ENCODE measurements at regions not wholly inside any gene's neighbourhood (a gene's known extent, or its start where the extent isn't known, plus 50 kb on each side); places are given as distances from the start of the nearest gene placed in this dataset.

DNA sequence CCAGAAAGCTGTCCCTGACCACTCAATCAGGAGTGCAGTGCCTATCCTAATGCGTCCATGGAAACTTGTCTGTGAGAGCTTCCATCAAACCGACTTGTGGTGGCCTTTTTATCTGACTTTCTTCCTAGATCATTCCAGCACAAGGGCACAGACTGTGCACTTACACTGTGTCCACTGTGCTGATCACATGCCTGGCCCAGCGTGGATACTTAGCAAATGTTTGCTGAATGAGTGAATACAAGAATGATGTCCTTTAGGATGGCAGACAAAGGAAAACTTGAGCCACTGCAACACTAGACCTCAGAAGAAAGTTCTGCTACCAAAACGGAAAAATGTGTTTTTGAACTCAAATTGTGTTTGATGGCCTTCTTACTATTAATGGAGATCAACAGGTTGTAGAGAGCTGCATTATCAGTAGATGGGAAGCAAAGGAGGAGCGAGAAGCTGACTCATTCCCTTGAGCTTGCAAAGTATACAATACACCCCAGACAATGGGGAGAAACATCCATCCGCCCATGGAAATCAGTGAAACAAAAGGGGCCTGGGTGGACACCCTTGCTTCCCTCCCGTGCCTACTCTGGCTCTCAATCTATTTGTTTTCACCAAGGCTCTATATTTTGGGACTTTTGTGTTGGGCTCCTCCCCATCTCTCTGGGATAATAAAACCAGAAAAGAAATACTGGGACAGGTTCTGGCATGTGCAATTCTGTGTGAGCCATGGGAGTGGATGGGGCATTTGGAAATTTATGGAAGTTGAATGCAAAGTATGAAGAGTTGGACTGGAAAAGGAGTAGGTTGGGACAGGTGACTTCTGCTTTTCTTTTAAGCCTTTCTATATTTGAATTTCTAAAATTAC, 76.2 kb upstream of the ZFAND5 start:
- TF ChIP-seq ZNF565 (CRISPR knock-in tag; conservative IDR thresholded peaks at IDR 0.05; ENCODE audit: low read depth), result no peak
- TF ChIP-seq, protein P1, sequence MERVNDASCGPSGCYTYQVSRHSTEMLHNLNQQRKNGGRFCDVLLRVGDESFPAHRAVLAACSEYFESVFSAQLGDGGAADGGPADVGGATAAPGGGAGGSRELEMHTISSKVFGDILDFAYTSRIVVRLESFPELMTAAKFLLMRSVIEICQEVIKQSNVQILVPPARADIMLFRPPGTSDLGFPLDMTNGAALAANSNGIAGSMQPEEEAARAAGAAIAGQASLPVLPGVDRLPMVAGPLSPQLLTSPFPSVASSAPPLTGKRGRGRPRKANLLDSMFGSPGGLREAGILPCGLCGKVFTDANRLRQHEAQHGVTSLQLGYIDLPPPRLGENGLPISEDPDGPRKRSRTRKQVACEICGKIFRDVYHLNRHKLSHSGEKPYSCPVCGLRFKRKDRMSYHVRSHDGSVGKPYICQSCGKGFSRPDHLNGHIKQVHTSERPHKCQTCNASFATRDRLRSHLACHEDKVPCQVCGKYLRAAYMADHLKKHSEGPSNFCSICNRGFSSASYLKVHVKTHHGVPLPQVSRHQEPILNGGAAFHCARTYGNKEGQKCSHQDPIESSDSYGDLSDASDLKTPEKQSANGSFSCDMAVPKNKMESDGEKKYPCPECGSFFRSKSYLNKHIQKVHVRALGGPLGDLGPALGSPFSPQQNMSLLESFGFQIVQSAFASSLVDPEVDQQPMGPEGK (CRISPR knock-in tag; IDR thresholded peaks at IDR 0.05; ENCODE audit: borderline replicate concordance), result no peak
- TF ChIP-seq, protein P2, sequence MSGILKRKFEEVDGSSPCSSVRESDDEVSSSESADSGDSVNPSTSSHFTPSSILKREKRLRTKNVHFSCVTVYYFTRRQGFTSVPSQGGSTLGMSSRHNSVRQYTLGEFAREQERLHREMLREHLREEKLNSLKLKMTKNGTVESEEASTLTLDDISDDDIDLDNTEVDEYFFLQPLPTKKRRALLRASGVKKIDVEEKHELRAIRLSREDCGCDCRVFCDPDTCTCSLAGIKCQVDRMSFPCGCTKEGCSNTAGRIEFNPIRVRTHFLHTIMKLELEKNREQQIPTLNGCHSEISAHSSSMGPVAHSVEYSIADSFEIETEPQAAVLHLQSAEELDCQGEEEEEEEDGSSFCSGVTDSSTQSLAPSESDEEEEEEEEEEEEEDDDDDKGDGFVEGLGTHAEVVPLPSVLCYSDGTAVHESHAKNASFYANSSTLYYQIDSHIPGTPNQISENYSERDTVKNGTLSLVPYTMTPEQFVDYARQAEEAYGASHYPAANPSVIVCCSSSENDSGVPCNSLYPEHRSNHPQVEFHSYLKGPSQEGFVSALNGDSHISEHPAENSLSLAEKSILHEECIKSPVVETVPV (CRISPR knock-in tag; IDR thresholded peaks at IDR 0.05), result no peak
- no peak for TF ChIP-seq ZFP3 (CRISPR knock-in tag; IDR thresholded peaks at IDR 0.05)

Data from SK-N-SH treated with all-trans-retinoic acid at 6 μM for 48 hours (cell line).